GM12892 (cell line): ENCODE measurements at regions not wholly inside any gene's neighbourhood (a gene's known extent, or its start where the extent isn't known, plus 50 kb on each side); places are given as distances from the start of the nearest gene placed in this dataset.

ENCODE experiments used
- POLR2A ChIP-seq: IDR thresholded peaks from 2 replicates; pipeline ENCODE4 v1.6.1; 2011; ENCODE audit warnings: low read depth, low read length, control low read depth
- POLR2AphosphoS5 ChIP-seq: IDR thresholded peaks from 2 replicates; pipeline ENCODE4 v1.6.1; 2011; ENCODE audit warnings: low read depth, low read length, control low read depth

DNA sequence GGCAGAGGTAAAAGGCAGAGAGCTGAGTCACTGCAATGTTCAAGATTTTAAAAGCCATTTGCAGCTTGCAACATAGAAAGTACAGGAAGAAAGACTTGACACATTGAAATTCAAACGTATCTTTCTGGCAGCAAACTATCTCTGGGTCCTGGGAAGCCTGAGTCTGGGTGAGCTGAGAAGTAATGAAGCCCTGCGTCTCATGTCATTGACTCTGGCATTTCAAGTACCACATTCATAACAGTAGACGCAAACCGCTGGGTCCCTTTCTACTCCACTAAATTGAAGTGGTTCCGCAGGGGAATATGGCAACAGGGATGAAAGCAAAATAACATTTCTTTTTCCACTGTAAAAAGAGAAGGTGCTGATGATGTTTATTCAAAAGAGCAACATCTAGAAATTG lies 694.3 kb downstream of the BRINP1 start:
- TF ChIP-seq POLR2A (no peak), POLR2AphosphoS5 (no peak)
